Islet precursor cell (in vitro differentiated cells): ENCODE measurements at regions not wholly inside any gene's neighbourhood (a gene's known extent, or its start where the extent isn't known, plus 50 kb on each side); places are given as distances from the start of the nearest gene placed in this dataset.
A peak's percentile ranks its signal among the peaks of the same experiment; 100 is the strongest.

Experiments
- DNase-seq: peaks from one replicate; pipeline ENCODE4 v3.0.0-alpha.2; 2018

- no peak for DNase-seq
Observed at GRCh38 chr3:54071601-54072000, 50.8 kb upstream of the CACNA2D3 start.

GRCh38 chr3:54069961-54070360 lies 52.4 kb upstream of the CACNA2D3 start:
- no peak for DNase-seq

DNA sequence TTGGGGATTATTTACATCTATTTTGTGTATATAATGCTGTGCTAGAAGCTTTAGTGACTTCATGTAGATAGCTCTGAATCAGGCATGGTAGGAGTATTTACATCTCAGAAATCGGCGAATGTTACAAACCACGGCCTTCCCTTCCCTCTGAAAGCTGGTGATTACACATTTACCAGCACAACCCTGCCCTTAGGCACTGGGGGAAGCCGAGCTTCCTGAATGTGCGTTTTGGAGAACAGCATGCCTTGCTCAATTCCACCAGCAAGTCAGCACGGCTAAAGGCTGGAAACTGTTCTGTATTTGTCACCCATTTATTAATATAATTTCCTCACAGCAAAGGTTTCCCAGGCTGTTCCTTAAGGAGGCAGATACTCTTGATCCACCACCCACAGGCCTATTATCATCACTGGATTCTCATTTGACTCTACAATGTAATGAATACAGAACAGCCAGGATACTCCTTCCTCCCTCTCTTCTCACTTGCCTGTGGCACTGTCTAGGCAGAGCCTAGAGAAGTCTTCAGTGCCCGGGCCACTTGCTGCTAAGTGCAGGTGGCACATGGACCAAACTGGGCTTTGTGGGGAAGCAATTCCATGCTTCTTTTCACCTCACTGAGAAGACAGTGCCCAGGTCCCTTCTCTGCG lies 55.2 kb upstream of the CACNA2D3 start:
- DNase-seq: peak; percentile 74

GRCh38 chr3:54066253-54066652 lies 56.1 kb upstream of the CACNA2D3 start:
- DNase-seq: no peak

- DNase-seq: no peak
Observed at GRCh38 chr3:54065586-54065985, 56.8 kb upstream of the CACNA2D3 start.

GRCh38 chr3:54065140-54065539 lies 57.2 kb upstream of the CACNA2D3 start:
- no peak for DNase-seq

DNA sequence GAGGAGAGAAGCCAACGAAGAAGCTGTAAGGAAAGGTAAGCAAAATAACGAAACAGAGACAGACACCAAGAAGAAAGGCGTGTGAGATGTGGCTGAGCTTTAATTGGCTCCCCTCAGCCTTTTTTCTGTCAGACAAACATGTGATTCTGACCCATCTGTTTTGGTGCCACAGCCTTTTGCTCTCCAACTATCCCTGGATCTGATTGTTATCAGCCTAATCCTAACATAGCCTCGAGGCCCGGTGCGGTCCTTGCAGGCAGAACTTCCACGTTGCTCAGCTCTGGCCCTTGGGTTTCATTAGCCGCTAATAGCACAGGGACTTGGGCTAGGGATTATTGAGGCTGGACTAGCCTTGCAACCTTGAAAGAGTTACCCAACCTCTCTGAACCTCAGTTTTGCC lies 57.9 kb upstream of the CACNA2D3 start:
- DNase-seq: peak; percentile 75

DNA sequence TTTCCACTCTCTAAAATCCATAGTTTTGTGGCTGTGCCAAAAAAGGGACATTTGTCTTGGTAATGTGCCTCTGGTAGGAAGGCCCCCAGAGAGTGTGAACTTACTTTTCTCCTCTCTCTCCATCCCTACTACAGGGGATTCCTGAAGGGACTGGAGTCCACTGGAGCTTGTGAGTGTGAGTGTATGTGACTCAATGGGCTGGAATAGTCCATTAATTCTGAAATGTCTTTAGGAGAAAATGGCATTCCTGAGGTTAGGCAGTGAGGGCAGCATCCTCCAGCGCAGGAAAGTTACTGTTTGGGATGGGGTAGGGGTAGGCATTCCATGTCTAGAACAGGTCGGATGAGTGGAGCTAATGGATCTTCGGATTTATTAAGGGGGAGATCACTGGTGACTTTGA lies 59.8 kb upstream of the CACNA2D3 start:
- peak; percentile 66 for DNase-seq

DNA sequence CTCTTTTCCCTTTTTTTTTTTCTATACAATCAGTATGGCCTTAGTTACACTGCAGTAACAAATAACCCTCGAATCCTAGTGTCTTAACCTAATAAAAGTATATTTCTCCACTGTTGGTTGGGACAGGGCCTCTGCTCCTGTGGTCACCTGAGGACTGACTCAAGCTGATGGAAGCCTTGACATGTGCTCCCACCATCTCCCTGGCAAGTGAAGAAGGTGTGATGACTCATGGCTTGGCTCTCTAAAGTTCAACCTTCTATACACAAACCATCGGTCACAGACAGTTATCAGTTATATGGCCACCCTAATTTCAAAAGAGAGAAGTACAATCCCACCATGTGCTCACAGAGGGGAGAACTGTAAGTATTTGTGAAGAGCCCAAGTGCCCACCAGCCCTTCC lies 65.8 kb upstream of the CACNA2D3 start:
- no peak for DNase-seq

GRCh38 chr3:54053882-54054281 lies 68.5 kb upstream of the CACNA2D3 start:
- no peak for DNase-seq

GRCh38 chr3:54053211-54053610 lies 69.1 kb upstream of the CACNA2D3 start:
- no peak for DNase-seq

GRCh38 chr3:54047568-54047967 lies 74.8 kb upstream of the CACNA2D3 start:
- DNase-seq: no peak

DNA sequence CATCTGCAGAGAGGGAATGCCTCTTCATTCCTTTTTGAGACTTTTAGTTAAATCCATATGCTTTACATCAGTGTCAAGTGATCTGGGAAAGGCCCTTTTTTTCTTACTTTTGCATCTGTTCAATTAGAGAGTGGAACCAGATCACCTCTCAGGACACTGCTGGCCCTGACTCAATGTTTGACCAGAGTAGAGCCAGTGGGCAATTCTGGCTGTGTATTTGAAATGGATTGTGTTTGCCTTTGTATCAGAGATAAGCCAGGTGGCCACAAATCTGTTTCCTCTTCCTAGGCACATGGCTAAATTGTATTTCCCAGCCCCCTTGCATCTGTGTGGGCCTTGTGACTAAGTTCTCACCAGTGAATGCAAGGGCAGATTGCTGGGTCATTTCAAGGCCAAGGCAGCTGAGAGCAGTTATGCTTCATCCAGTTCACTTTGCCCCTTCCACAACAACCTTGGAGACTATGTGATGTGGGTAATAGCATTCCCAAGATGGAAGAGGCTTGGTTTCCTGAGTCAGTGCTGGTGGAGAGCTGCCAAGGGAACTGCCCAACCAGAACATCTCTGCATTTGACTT lies 75.6 kb upstream of the CACNA2D3 start:
- DNase-seq: no peak

- no peak for DNase-seq
Observed at GRCh38 chr3:54045061-54045815, 77.1 kb upstream of the CACNA2D3 start.

GRCh38 chr3:54042259-54042823 lies 80.0 kb upstream of the CACNA2D3 start:
- peak; percentile 81 for DNase-seq

GRCh38 chr3:54040476-54040875 lies 81.9 kb upstream of the CACNA2D3 start:
- no peak for DNase-seq

DNA sequence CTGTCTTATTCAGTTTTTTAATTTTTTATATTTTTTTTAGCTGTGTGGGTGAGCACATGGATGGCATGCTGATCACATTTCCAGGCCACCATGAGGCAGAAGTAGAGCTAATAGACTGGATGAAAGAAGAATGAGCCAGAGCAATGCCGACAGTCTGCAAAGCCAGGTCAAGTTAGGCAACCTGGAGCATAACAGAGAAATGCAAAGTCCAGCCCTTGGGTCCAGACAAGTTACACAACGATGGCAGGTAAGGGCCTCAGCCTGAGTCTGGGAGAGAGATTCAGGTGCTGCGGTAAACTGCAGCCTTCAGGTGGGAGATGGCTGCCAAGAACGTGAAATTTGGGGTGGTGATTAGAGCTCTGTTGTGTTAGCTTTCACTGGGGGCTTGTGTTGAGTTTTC lies 84.0 kb upstream of the CACNA2D3 start:
- no peak for DNase-seq

DNA sequence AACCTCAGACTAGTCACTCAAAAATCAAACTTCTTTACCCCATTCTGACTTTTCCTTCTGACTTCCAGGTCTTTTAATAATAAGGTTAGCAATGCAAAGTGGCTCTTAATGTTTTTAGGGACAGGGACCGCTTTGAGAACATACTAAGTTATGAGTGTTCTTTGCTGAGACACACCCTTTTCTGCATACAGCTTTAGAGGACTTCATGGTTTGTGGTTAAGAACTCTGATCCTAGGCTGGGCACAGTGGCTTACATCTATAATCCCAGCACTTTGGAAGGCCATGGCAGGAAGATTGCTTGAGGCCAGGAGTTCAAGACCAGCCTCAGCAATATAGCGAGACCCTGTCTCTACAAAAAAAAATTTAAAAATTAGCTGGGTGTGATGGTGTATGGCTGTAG lies 85.8 kb upstream of the CACNA2D3 start:
- no peak for DNase-seq

DNA sequence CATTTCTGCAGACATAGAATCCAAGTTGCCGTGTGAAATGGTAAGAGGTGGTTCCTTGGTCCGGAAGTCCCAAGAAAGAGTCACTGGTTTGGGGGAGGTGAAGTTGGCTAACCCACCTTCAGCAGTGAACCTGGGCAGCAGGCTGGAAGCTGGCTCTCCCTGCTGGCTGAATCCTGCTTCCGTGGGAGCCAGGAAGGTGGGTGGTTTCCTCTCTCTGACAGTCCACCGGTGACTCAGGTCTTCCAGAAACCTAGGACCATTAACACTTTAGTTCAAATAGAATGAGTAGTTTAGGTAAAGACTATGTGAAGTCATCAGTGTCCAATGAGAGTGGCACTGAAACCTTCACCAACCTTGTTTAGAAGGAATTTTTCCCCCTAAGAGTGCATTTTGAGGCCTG lies 87.4 kb upstream of the CACNA2D3 start:
- DNase-seq: peak; percentile 65

GRCh38 chr3:54033761-54034160 lies 88.6 kb upstream of the CACNA2D3 start:
- DNase-seq: peak; percentile 85

DNA sequence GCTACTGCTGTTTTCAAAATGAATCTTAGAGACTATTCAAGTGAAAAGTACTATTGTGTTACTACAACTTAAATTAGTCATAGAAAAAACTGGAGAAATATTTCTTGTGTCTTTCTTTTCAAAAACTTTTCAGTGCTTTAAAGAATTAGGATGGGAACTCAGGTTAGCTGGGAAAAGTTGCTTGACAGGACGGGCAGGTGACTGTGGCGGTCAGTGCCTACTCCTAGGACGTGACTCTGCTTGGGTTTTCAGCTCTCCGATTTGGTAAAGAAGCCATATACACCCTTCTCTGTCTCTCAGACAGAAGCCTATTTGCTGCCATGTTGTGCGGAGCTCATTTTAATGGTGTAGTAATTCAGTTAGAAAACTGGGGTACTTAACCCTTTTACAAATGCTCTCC lies 89.8 kb upstream of the CACNA2D3 start:
- no peak for DNase-seq

GRCh38 chr3:54028372-54028771 lies 94.0 kb upstream of the CACNA2D3 start:
- DNase-seq: no peak

GRCh38 chr3:54026543-54026942 lies 95.8 kb upstream of the CACNA2D3 start:
- no peak for DNase-seq

DNA sequence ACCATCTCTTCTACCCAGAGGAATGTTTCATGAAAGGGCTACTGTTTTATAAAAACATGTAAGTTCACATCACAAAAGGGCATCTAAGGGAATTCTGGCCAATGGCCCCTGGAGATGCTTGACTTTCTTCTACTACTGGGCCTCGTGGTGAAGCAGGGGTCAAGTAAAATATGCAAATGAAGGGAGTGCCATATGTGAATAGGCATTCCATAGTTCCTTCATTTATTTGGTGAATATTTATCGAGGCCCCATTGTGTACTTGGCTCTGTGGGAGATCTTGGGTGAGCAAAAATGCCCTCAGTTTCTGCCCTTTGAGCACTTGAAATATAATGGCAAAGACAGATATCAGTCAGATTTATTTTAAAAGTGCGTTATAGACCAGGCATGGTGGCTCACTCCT lies 101.3 kb upstream of the CACNA2D3 start:
- no peak for DNase-seq
